GM06990 (cell line): ENCODE measurements at regions not wholly inside any gene's neighbourhood (a gene's known extent, or its start where the extent isn't known, plus 50 kb on each side); places are given as distances from the start of the nearest gene placed in this dataset.

ENCODE experiments used
- DNase-seq: peaks from one replicate; pipeline ENCODE4 v3.0.0-alpha.2; 2011; ENCODE audit not compliant: insufficient read length; ENCODE audit errors: extremely low read depth
- H3K27me3 ChIP-seq: replicated peaks from 2 replicates; pipeline ENCODE4 v1.6.0; 2011; ENCODE audit warnings: low read length; ENCODE audit not compliant: control insufficient read depth, insufficient read depth
- H3K36me3 ChIP-seq: 2 replicates; pipeline ENCODE4 v1.5.1; 2011; ENCODE audit warnings: low read length; ENCODE audit not compliant: control insufficient read depth, insufficient read depth
- H3K4me3 ChIP-seq: replicated peaks from 2 replicates; pipeline ENCODE4 v1.5.1; 2011; ENCODE audit warnings: low read depth, mild to moderate bottlenecking, control low read depth, low read length
- TF ChIP-seq, protein P1 (sequence below): IDR thresholded peaks from 2 replicates; pipeline ENCODE4 v1.5.1; 2011; ENCODE audit warnings: low read length, control low read depth, mild to moderate bottlenecking, inconsistent platforms; ENCODE audit not compliant: insufficient read depth, poor library complexity, severe bottlenecking

- H3K36me3 ChIP-seq = no peaks in the 10 kb centered on the region
- H3K27me3 ChIP-seq = no peaks in the 10 kb centered on the region
- TF ChIP-seq, protein P1, sequence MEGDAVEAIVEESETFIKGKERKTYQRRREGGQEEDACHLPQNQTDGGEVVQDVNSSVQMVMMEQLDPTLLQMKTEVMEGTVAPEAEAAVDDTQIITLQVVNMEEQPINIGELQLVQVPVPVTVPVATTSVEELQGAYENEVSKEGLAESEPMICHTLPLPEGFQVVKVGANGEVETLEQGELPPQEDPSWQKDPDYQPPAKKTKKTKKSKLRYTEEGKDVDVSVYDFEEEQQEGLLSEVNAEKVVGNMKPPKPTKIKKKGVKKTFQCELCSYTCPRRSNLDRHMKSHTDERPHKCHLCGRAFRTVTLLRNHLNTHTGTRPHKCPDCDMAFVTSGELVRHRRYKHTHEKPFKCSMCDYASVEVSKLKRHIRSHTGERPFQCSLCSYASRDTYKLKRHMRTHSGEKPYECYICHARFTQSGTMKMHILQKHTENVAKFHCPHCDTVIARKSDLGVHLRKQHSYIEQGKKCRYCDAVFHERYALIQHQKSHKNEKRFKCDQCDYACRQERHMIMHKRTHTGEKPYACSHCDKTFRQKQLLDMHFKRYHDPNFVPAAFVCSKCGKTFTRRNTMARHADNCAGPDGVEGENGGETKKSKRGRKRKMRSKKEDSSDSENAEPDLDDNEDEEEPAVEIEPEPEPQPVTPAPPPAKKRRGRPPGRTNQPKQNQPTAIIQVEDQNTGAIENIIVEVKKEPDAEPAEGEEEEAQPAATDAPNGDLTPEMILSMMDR = no peak
- DNase-seq = no peak
- no peak overlapping the region for H3K4me3 ChIP-seq
These were observed 367.1 kb downstream of the TTLL7 start for GRCh38 chr1:83631851-83632250.

DNA sequence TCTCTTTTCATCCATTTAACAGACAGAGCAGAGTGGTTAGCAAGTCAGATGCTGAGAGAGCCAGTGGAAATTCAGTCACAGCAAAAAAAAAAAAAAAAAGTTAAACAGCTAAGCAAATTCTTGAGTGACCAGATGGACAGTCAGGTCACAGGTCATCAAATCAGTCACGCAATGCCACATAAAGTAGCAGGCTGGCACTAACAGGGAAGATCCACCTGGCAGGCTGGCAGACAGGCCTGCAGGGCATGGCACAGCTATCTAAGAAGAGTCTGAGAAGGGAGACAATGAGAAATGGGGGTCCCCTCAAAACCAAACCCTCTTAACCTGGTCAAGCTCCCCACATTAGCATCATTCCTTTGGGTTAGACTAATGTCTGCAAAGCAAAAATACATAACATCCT, 371.9 kb downstream of the TTLL7 start:
- Histone ChIP-seq H3K4me3 (no peak overlapping the region), H3K27me3 (no peaks in the 10 kb centered on the region), H3K36me3 (no peaks in the 10 kb centered on the region)
- TF ChIP-seq, protein P1 = no peak
- DNase-seq = no peak

GRCh38 chr1:83626603-83627002, 372.3 kb downstream of the TTLL7 start:
- Histone ChIP-seq H3K4me3 (no peak overlapping the region), H3K36me3 (no peaks in the 10 kb centered on the region), H3K27me3 (no peaks in the 10 kb centered on the region)
- TF ChIP-seq, protein P1 = no peak
- DNase-seq = peak; percentile 1

DNA sequence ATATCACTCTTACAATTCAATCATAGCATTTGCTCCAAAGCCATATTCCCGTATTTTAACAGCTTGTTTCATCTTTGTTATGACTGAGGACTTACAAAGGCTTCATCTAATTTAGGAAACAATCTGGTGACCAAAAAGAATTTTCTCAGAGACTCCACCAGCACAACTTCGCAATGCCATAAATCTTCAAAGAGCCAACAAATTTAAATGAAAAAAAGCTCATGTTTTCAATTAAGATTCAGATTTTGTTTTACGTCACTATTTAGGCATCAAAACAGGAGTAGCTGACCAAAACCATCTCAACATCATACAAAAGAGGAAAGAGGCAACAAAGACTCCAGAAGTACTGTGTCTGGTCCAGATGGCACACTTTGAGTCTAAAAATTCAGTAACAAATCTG, 373.3 kb downstream of the TTLL7 start:
- TF ChIP-seq, protein P1 = no peak
- Histone ChIP-seq H3K4me3 (no peak overlapping the region), H3K27me3 (no peaks in the 10 kb centered on the region), H3K36me3 (no peaks in the 10 kb centered on the region)
- DNase-seq = no peak

- DNase-seq = no peak
- TF ChIP-seq, protein P1 = no peak
- Histone ChIP-seq H3K27me3 (no peaks in the 10 kb centered on the region), H3K36me3 (no peaks in the 10 kb centered on the region), H3K4me3 (no peak overlapping the region)
These were observed 378.9 kb downstream of the TTLL7 start for GRCh38 chr1:83620016-83620415.
